Progenitor cell of endocrine pancreas (in vitro differentiated cells): ENCODE measurements at regions not wholly inside any gene's neighbourhood (a gene's known extent, or its start where the extent isn't known, plus 50 kb on each side); places are given as distances from the start of the nearest gene placed in this dataset.

Source experiments
- DNase-seq: peaks from one replicate; pipeline ENCODE4 v3.0.0; 2021; ENCODE audit warnings: low spot score; ENCODE audit not compliant: unreplicated experiment
- H3K27ac Mint-ChIP-seq: 2 replicates; pipeline ENCODE4 v1.8.0; 2021; ENCODE audit warnings: mild to moderate bottlenecking, moderate library complexity, mixed read lengths
- H3K27me3 Mint-ChIP-seq: 2 replicates; pipeline ENCODE4 v1.8.0; 2021; ENCODE audit warnings: mixed read lengths
- H3K36me3 Mint-ChIP-seq: 2 replicates; pipeline ENCODE4 v1.8.0; 2022; ENCODE audit warnings: mixed read lengths; ENCODE audit not compliant: insufficient read depth
- H3K4me1 Mint-ChIP-seq: 2 replicates; pipeline ENCODE4 v1.8.0; 2021; ENCODE audit warnings: low read depth, mixed read lengths
- H3K4me3 Mint-ChIP-seq: 2 replicates; pipeline ENCODE4 v1.8.0; 2021; ENCODE audit warnings: low read depth, mild to moderate bottlenecking, moderate library complexity, mixed read lengths
- H3K9me3 Mint-ChIP-seq: 2 replicates; pipeline ENCODE4 v1.8.0; 2021; ENCODE audit warnings: low read depth, mixed read lengths
- CTCF ChIP-seq: fragments of 200-600 bp; sonication (generic); IDR thresholded peaks from one replicate; pipeline ENCODE4 v1.5.0; 2021; ENCODE audit warnings: antibody characterized with exemption, mild to moderate bottlenecking; ENCODE audit not compliant: unreplicated experiment

- Mint-ChIP-seq H3K4me3 (no peak overlapping the region), H3K36me3 (no peaks in the 10 kb centered on the region), H3K9me3 (no peaks in the 10 kb centered on the region), H3K27me3 (no peaks in the 10 kb centered on the region), H3K4me1 (no peaks in the 10 kb centered on the region), H3K27ac (no peak overlapping the region)
- DNase-seq = no peak
- no peak for TF ChIP-seq CTCF
Observed at GRCh38 chr12:71008616-71009015, 88.1 kb upstream of the PTPRR start.

DNA sequence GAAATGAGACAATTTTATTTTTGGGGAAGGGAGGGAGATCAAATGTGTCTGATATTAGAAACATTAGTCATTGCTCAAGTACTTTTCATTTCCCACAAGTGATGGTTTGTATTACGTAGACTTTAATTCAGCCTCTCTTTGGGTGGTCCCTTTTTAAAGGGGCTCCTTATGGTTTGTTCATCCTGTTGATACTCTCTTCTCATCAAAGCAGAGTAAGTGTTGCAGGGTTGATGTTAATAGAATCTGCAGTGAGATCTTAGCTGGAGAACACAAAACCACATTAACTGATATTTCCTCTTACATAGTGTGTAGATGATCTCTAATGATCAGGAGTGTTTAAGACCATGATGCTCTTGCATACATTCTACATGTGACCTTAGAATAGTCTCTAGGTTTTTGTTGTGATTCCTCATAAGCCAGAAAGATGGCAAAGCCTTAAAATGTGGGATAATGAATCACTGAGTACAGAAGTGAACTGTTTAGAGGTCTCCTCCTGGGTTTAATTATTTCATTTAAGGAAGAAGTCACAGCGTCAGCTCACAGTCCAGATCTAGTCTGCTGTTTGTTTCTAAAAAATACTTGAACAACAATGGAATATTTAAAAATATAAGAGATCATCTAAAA lies 87.4 kb upstream of the PTPRR start:
- no peak for TF ChIP-seq CTCF
- Mint-ChIP-seq H3K27ac (no peak overlapping the region), H3K4me3 (no peak overlapping the region)

GRCh38 chr12:71007020-71007419 lies 86.5 kb upstream of the PTPRR start:
- DNase-seq = no peak
- H3K27ac Mint-ChIP-seq = no peak overlapping the region
- no peaks in the 10 kb centered on the region for H3K9me3 Mint-ChIP-seq
- no peak overlapping the region for H3K4me3 Mint-ChIP-seq
- H3K27me3 Mint-ChIP-seq = no peaks in the 10 kb centered on the region
- no peaks in the 10 kb centered on the region for H3K36me3 Mint-ChIP-seq
- no peaks in the 10 kb centered on the region for H3K4me1 Mint-ChIP-seq
- no peak for TF ChIP-seq CTCF

More for the DNA sequence above, 87.4 kb upstream of the PTPRR start:
- Mint-ChIP-seq H3K27me3 (no peaks in the 10 kb centered on the region), H3K36me3 (no peaks in the 10 kb centered on the region), H3K4me1 (no peaks in the 10 kb centered on the region), H3K9me3 (no peaks in the 10 kb centered on the region)
- DNase-seq = no peak

GRCh38 chr12:71005166-71005565 lies 84.6 kb upstream of the PTPRR start:
- Mint-ChIP-seq H3K4me1 (no peaks in the 10 kb centered on the region), H3K4me3 (no peak overlapping the region), H3K9me3 (no peaks in the 10 kb centered on the region), H3K27me3 (no peaks in the 10 kb centered on the region), H3K36me3 (no peaks in the 10 kb centered on the region), H3K27ac (no peak overlapping the region)
- no peak for DNase-seq
- TF ChIP-seq CTCF = no peak

DNA sequence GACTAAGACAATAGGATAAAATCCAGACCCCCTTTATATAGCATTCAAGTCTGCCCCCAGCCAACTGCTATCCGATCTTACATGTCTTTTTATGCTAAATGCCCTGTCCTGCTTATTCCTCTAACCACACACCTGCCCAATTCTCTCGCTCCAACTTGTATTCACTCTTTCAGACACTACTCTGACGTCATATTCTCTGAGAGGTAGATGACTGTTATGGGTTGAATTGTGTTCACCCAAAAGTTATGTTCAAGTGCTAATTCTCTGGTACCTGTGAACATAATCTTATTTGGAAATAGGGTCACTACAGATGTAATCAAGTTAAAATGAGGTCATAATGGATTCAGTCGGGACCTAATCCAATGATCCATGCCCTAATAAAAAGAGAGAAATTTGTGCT lies 84.0 kb upstream of the PTPRR start:
- no peak for DNase-seq
- no peaks in the 10 kb centered on the region for H3K9me3 Mint-ChIP-seq
- TF ChIP-seq CTCF = no peak
- no peaks in the 10 kb centered on the region for H3K36me3 Mint-ChIP-seq
- H3K4me3 Mint-ChIP-seq = no peak overlapping the region
- H3K27ac Mint-ChIP-seq = no peak overlapping the region
- no peaks in the 10 kb centered on the region for H3K27me3 Mint-ChIP-seq
- no peaks in the 10 kb centered on the region for H3K4me1 Mint-ChIP-seq
